T-helper 22 cell (primary cell): ENCODE measurements at regions not wholly inside any gene's neighbourhood (a gene's known extent, or its start where the extent isn't known, plus 50 kb on each side); places are given as distances from the start of the nearest gene placed in this dataset.

Experiments used
- DNase-seq: peaks from one replicate; pipeline ENCODE4 v3.0.0-alpha.2; 2020; ENCODE audit warnings: low read depth

DNA sequence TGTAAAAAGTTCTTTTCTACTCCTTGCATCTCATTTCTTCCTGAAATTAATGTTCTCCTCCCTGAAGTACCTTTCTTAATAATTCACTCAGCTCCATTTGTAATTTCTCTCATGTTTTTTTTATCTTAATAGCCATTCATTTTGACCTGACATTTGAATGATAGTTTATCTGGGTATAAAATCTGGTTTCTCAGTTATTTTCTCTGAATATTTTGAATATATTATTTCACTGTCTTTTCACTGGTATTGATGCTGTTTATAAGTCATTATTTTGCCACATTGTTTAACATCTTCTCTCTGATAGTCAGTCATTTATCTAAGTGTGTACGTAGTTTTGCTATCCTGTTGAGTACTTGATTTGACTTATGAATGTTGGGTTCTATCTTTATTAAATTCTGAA, 68.8 kb upstream of the ARHGAP18 start:
- no peak for DNase-seq

DNA sequence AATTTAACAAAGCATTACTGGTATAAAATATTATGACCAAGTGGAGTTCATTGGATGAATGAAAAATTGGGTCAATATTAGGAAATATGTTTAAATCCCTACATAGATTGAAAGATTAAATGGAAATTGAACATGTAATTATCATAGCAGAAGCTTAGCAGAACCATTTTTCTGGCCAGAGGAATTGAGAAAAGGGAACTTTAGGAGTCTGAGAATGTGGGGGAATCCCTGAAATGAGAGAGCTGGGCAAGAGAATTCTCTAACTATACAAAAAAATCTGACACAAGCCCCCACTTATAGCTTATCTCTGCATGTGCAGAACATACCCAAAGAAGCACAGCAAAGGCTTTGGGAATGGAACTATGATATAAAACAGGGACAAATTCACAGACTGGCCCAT, 67.4 kb upstream of the ARHGAP18 start:
- no peak for DNase-seq

DNA sequence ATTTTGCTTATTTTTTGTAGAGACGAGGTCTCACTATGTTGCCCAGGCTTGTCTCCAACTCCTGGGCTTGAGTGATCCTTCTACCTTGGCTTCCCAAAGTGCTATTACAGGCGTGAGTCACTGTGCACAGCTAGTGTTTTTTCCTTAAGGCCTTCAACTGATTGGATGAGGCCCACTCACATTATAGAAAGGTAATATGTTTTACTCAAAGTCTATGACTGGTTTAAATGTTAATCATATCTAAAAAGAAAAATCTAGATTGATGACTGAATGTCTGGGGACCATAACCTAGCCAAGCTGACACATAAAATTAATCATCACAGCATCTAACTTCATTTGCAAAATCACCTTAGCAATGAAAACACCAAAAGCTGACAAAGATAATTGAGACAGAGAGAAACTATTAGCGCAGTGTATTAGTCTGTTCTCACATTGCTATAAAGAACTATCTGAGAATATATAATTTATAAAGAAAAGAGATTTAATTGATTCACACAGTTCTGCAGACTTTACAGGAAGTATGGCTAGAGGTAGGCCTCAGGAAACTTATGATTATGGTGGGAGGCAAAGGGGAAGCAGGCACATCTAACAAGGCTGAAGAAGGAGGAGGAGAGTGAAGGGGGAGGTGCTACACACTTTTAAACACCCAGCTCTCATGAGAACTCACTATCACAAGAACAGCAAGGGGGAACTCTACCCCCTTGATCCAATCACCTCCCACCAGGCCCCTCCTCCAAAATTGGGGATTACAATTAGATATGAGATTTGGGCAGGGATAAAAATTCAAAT, 66.8 kb upstream of the ARHGAP18 start:
- no peak for DNase-seq

DNA sequence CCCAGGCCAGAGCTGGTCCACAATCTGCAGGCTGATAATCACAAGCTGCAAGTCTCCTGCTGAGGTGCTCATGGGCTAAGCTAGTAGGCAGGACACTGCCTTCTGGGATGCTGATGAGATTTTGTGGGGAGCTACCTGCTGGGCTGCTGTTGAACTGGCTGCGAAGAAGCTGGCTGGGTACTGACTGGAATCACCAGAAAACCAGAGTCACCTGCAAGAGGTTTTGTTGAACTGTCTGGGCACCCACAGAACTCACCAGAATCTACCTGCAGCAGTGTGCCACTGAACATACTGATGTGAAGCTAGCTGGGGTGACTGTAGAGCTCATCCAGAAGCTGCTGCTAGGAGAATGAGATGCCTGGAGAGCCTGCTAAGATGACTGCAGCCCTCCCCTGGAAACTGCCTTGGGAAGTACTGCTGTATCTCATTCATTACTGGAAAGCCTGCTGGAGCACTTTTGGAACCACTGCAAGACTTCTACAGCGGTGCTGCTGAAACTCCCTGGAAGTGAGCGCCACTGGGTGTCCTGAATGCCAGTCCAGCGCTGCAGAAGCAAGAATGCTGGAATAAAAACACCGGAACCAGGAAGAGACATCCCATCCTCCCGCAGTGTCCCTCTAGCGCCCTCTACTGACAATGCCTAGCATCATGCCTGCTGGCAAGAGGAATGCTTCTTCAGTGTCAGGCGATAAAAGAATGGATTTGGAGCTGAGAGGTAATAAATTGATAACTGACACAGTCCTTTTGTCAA, 64.9 kb upstream of the ARHGAP18 start:
- no peak for DNase-seq

DNA sequence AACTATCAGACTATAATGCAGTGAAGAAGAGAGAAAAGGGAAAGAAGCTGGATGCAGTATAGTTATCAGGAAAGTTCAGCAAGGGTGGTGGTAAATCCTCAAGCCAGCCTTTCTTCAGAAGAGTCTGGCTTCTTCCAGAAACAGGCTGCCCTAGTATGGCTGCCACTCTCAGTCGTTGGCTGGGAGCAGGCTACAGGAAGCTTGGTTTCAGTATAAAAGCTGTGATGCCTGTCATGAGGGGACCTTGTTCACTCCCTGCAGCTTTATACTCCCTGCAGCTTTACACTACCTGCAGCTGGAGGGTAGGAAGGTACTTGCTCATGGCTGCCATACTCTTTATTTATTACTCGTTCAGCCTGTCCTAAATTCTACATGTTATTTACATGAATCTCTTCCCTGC, 63.3 kb upstream of the ARHGAP18 start:
- DNase-seq, result no peak

DNA sequence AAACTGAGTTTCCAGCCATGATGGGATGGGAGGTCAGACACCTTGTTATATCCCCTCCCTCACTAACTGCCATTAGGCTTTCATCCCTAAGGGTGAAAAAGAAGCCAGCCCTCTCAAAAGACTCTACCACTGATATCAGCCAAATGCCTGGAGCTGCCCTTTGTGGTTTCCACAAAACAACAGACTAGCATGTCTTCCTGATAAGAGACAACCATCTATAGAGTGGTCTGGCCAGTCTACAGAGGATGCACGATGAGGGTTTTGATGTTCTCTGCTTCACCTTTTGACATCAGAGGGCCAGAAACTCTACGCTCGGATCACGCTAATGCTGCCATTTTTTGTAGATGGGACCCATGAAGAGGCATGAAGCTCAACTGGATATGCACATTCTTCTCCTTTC, 61.7 kb upstream of the ARHGAP18 start:
- DNase-seq, result no peak

DNA sequence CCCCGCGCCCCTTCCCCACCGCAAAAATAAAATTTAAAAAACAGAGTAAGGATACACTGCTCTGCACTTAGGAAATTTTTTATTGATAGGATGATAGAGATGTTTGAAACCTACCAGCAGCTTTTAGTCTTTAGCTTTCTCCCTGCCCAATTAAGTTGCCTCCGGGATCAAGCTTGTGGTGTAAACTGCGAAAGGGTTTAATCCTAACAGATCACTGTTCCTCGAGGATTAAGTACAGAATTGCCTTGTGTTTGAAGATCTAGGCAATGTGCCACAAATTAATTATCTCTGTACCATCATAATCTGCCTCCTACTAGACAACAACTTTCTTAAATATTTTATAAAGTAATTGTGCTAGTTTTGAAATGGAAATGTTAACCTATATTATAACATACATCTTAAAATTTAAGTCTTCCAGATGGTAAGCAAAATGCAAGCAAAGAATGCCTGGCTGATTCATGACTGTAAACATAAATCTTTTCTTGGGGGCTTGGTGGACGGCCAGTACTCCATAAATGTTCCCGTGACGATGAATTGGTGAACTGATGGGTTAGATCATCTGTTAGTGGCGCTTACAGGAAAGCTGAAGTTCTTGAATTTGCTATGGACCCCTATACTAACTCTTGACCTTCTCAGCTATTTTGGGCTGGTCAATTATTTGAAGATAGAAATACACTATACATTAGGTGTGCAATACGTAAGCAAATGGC, 58.0 kb upstream of the ARHGAP18 start:
- no peak for DNase-seq

DNA sequence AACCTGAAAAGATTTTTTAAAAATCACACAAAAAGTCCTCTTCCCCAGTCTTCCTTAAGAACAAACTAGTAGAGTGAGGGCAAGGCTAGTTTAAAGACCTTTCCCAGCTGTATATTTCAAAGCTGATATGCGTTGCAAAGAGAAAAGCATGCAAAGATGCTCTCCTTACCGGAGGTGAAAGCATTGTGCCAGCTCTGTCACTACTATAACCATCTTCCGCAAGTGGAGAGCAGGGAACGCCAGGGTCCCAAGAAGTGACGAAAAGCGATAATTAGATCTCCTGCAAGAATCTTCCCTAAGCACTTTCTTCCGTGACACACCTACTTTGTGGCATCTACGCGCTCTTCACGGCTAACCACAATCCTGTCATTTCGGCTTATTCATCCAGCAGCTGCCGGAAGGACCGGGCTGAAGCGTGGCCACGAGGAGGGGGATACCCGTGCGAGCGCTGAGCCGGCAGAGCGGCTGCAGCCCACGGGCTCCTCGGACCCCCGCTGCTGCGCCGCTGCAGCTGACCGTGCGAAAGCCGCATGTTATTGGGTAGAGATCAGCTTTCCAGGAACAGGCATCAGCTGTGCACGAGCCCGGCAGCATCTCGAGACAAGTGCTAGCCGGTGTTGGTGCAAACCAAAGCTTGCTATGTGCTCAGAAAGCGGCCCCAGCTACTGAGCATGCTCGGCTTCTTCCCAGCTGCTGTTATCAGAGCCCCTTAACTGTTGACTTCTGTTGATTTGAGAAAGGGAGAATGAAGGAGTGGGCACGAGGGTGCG, 57.2 kb upstream of the ARHGAP18 start:
- peak; percentile 33 for DNase-seq

DNA sequence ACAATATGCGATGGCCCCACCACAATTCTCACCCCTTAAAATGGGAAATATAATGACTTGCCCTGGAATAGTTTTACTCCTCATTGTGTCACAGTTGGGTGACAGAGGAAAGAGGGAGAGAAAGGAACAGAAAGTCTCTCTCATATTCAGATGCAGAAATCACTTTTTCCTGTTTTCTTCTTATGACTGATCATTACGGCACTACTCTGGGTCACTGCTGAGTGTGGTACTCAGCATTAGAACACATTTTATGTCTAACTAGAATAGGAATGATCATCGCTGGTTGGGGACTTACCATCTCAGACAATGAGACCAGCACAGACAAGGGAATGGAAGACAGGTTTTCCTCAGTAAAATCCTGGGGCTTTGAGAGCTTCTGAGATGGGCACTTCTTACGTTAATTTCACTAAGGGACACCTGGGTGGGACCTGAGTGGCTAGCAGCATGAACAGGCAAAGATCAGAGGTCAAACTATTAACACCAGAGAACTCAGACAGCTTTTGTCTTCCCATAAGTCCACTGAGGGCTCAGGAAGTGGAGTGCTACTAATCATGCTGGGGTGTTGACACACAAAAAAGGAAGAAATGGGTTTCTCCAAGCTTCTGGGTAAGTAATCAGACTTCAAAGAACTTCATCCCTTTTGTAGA, 54.9 kb upstream of the ARHGAP18 start:
- DNase-seq, result no peak

DNA sequence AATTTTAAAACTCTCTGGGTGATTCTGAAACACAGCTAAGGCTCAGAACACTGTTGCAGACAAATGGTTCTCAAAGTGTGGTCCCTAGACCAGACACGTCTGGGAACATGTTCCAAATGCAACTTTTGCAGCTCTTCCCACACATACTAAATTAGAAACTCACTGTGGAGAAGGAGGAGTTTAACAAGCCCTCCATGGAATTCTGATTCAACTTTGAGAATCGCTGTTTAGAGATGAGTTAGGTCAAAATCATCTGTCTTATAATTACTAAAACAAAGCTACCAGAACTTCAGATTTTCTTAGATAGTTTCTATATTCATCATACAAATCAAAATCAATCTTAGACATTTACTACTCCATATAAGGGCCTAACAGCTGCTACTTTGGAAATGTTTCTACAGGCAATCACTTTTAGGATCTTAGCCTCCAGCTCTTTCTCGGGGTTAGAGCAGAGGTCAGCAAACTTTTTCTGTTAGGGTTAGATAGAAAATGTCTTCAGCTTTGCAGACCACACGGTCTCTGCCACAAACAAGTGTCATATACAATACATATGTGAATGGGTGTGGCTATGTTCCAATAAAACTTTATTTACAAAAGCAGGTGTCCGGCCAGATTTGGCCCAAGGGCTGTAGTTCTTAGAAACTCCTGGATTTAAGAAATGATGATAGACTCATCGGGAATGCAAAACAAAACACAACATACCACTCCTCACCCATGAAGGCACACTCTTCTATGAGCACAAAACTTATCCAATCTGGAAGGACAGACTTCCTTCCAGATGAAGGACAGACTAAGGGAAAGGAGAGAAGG, 50.0 kb upstream of the ARHGAP18 start:
- DNase-seq, result no peak
